Omental fat pad (tissue), 3 donors: ENCODE measurements at regions not wholly inside any gene's neighbourhood (a gene's known extent, or its start where the extent isn't known, plus 50 kb on each side); places are given as distances from the start of the nearest gene placed in this dataset.
"Not testable (repeated sequence)": the region's sequence is repeated elsewhere in the genome, so short reads cannot be mapped to it uniquely, and the experiment has no call there.

Source experiments
- ATAC-seq: fragments of 150-250 bp; one replicate; pipeline ENCODE4 v1.9.1; 2016; ENCODE audit warnings: mild to moderate bottlenecking, moderate library complexity; ENCODE audit not compliant: low FRiP score
- DNase-seq: peaks from one replicate; pipeline ENCODE4 v3.0.0-alpha.2; 2019; ENCODE audit warnings: low spot score
- TF ChIP-seq, protein P1 (sequence below), 3 donors: fragments of 450-650 bp; IDR thresholded peaks; one replicate each; pipeline ENCODE4 v1.5.1; 2016 to 2017; ENCODE audit warnings: antibody characterized with exemption in 3 of 3, mild to moderate bottlenecking in 3 of 3, moderate library complexity in 2 of 3

DNA sequence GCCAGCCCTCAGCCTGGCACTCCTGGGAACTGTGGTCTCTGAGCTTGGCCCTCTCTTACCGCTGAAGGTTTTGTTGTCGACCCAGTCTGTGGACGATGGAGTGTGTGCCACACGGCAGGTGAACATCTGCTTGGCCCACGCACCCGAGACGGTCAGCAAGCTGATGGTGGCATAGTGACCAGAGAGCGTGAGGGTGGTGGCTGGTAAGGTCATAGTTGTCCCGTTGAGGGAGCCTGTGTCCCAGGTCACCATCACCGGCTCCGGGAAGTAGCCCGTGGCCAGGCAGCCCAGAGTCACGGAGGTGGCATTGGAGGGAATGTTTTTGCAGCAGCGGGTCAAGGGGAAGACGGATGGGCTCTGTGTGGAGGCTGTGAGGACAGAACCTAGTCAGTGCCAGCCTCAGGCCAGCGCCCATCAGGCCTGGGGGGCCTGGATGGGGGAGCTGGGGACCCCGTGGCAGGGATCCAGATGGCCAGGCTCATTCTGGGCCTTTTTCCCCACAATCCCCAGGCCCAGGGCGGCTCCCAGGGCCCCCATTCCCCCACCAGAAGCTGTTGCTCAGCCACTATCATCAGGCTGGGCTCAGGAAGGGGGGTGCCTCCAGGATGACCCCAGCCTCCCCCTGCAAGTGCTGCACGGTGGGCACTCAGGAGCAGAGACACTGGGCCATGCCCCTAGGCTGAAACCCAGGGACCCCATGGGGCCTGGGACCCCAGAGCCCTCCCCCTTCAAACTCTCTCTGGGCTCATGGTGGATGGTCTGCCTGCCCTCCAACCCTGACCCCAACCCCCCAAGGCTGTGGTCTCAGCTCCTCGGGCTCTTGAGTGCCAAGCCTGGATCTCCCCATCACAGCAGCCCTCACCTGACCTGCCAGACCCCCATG is 75.2 kb downstream of the TMEM121 start:
- TF ChIP-seq, protein P1, sequence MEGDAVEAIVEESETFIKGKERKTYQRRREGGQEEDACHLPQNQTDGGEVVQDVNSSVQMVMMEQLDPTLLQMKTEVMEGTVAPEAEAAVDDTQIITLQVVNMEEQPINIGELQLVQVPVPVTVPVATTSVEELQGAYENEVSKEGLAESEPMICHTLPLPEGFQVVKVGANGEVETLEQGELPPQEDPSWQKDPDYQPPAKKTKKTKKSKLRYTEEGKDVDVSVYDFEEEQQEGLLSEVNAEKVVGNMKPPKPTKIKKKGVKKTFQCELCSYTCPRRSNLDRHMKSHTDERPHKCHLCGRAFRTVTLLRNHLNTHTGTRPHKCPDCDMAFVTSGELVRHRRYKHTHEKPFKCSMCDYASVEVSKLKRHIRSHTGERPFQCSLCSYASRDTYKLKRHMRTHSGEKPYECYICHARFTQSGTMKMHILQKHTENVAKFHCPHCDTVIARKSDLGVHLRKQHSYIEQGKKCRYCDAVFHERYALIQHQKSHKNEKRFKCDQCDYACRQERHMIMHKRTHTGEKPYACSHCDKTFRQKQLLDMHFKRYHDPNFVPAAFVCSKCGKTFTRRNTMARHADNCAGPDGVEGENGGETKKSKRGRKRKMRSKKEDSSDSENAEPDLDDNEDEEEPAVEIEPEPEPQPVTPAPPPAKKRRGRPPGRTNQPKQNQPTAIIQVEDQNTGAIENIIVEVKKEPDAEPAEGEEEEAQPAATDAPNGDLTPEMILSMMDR (IDR thresholded peaks at IDR 0.05) = no peak
- DNase-seq (no peak), ATAC-seq (no peak)

GRCh38 chr14:105602243-105602750 is 75.9 kb downstream of the TMEM121 start:
- DNase-seq (no peak), ATAC-seq (no peak)
- TF ChIP-seq, protein P1 (IDR thresholded peaks at IDR 0.05) = no peak

DNA sequence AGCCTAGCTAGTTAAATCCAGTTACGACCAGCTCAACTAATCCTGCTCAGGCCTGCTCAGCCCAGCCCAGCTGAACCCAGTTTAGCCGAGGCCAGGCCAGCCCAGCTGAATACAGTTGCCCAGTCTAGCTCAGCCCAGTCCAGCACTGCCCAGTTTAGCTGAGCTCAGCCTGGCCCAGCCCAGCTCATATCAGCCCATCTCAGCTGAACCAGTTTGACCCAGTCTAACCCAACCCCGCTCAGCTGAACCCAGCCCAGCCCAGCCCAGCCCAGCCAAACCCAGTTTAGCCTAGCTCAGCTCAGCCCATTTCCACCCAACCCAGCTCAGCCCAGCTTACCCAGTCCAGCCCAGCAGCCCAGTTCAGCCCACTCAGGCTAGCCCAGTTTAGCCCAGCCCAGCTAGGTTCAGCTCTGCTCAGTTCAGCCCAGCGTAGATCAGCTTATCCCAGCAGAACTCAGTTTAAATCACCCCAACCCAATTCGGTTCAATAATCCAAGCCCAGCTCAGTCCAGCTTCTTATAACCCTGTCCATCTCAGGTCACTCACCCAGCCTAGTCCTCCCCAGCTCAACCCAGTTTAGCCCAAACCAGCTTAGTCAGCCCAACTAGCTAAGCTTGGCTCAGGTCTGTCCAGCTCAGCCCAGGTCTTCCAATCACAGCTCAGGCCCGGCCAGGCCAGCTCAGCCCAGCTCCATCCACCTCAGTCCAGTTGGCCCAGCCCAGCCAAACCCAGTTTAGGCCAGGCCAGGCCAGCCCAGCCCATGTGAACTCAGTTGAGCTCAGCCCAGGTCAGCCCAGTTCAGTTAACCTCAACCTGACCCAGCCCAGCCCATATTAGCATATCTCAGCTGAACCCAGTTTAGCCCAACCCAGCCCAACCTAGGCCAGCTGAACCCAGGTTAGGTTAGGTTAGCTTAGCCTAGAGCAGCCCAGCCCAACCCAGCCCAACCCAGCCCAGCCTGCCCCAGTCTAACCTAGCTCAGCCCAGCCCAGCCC is 76.7 kb downstream of the TMEM121 start:
- ATAC-seq = no peak
- TF ChIP-seq, protein P1 (IDR thresholded peaks at IDR 0.05) = no peak
- DNase-seq = no peak

DNA sequence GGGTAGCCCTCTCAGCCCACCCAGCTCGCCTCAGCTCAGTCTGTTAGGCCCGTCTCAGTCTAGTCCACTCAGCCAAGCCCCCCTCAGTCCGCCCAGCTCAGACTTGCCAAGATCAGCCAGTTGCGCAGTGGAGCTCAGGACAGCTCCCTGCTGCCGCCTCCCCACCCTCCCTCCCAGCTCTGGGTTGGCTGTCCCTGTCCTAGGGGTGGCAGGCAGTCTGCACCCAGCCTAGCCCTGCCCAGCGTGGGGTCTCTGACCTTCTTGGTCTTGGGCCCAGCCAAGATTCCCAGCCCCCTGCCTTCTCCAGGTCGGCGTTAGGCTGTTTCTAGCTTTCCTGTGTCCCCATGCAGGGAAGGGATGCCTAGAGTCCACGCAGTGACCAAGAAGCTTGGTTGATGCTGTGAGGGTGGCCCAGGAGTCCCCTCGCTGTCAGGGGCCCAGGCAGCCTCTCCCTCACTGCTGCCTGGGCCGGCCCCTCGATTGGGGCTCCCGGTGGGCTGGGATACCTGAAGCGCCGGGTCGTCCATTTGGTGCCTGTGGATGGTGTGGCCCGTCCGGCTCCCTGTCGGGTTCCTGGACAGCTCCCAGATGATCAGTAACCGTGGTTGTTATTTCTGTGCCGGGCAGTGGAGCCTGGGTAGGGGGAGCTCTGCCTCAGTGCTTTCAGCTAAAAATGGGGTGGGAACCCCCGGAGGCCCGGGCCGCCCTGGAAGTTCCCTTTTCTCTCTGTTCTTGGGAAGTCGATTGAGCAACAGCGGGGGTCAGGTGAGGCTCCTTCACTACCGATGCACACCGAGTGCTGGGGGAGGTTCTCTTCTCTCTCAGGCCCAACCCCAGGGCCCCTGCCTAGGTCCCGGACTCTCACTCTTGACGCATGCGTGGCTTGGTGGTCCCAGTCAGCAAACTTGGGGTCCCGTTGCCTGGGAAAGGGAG is 78.4 kb downstream of the TMEM121 start:
- not testable (repeated sequence) for DNase-seq, ATAC-seq

- DNase-seq (no peak), ATAC-seq (no peak)
These were observed 79.3 kb downstream of the TMEM121 start for GRCh38 chr14:105605464-105606304.

DNA sequence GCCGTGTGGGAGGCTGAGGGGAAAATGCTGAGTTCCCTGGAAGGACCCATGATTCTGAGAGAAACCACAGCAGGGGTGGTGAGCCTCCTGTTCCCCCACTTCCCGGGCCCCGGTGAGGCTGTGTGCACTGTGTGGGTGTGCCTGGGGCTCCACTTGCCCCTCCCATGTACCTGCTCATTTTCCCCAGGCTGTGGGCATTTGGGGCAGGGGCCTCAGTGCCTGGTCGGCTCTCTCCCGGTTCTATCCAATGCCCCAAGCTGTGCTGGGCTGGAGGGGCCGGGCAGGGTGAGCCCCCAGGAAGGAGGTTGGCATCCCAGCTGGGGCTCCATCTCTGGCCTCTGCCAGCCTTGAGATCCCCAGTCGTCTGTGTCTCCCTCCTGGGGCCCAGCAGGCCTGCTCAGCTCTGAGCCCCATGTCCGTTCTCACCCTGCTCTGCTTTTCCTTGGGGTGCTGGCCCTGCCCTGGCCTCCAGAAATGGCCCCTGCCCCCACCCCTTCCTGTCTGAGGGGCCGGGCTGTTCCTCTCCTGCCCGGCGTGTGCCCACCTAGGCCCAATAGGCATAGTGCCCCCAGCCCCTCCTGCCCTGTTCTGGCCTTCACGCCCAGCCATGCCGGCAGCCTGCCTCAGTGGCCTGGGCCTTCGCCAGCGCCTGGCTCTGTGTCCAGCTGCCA is 80.1 kb downstream of the TMEM121 start:
- ATAC-seq, DNase-seq: not testable (repeated sequence)

More at GRCh38 chr14:105605464-105606304, 79.3 kb downstream of the TMEM121 start:
- TF ChIP-seq, protein P1 (IDR thresholded peaks at IDR 0.05) = no peak

DNA sequence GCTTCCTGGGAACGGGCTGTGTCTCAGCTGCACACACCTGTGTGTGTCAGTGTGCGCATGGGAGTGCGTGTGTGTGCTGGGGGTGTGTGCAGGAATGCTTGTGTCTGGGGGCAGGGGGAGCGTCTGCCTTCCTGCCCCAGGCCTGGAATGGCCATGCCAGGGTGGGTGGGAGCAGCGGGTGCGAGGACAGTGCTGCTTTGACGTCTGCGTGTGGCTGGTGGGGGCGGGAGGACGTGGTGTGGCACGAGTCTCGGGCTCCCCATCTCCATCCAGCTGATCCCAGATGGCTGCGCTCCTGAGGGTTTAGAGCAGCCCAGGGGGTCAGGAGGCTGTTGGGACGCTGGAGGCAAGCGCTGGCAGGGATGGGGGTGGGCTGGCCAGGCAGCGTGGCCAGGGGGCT is 80.6 kb downstream of the TMEM121 start:
- not testable (repeated sequence) for ATAC-seq, DNase-seq

- not testable (repeated sequence) for DNase-seq, ATAC-seq
These were observed 88.6 kb downstream of the TMEM121 start for GRCh38 chr14:105614987-105615386.

DNA sequence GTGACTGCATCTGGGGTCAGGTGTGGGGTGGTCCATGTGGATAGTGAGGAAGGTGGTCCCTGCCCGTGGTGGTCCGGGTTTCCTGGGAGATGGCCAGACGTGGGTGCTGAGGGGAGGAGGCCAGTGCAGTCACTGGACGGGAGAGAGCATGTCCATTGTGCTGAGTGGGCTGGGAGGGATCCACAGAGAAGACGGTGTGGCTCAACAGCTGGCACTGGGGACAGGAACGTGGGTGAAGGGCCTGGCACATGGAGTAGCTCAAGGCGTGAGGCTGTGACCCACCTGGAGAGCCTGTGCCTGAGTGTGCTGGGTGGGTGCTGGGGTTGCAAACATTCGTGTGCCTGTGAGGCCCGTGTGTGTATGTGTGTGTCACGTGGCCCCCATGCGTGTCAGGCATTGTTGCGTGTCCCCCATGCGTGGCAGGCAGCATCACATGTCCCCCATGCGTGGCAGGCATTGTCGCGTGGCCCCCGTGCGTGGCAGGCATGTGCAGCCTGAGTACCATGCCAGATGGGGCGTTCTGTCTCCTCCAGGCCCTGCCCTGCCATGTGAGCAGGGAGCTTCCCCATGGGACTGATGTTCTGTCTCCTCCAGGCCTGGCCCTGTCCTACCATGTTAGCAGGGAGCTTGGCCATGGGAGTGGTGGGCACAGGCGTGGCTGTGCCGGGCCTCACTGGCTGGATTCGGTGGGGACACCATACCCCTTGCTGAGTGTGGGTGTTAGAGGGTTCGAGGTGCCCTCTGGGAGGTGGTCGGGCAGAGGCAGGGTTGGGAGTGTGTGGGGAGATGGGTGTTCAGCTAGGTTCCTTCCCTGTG is 89.8 kb downstream of the TMEM121 start:
- not testable (repeated sequence) for DNase-seq

More for the DNA sequence above, 89.8 kb downstream of the TMEM121 start:
- ATAC-seq = peak; percentile 38
